Natural killer cell (primary cell): ENCODE measurements at regions not wholly inside any gene's neighbourhood (a gene's known extent, or its start where the extent isn't known, plus 50 kb on each side); places are given as distances from the start of the nearest gene placed in this dataset.

Experiments
- ATAC-seq, 3 donors: fragments of 150-1000 bp in 2 of 3; fragments of 200-7000 bp in 1 of 3; cut with Tn5 transposase; 1 replicate in 1 of 3; 2 replicates in 2 of 3; pipeline ENCODE4 v1.10.0; 2021; ENCODE audit warnings: mild to moderate bottlenecking in 2 of 3, moderate library complexity in 2 of 3
- DNase-seq, 2 donors: peaks; one replicate each; pipeline versions ENCODE4 v3.0.0 to v3.0.0-alpha.2; 2013 to 2021; ENCODE audit warnings: mixed read lengths in 1 of 2
- H3K27ac ChIP-seq: one replicate; pipeline ENCODE4 v1.5.1; 2013; ENCODE audit warnings: mild to moderate bottlenecking, low read length
- H3K27me3 ChIP-seq: one replicate; pipeline ENCODE4 v1.6.1; 2013; ENCODE audit warnings: low read length; ENCODE audit not compliant: control insufficient read depth, insufficient read depth
- H3K36me3 ChIP-seq: one replicate; pipeline ENCODE4 v1.6.1; 2013; ENCODE audit warnings: low read length; ENCODE audit not compliant: control insufficient read depth, insufficient read depth
- H3K4me1 ChIP-seq: one replicate; pipeline ENCODE4 v1.6.1; 2013; ENCODE audit warnings: low read length; ENCODE audit not compliant: control insufficient read depth, insufficient read depth
- H3K4me3 ChIP-seq: one replicate; pipeline ENCODE4 v1.5.1; 2013; ENCODE audit warnings: low read length
- H3K9me3 ChIP-seq: one replicate; pipeline ENCODE4 v1.6.1; 2013; ENCODE audit warnings: low read length; ENCODE audit not compliant: control insufficient read depth, insufficient read depth
- H3K27ac Mint-ChIP-seq, 2 donors: one replicate each; pipeline ENCODE4 v1.8.0; 2022; ENCODE audit warnings: mild to moderate bottlenecking in 2 of 2, mixed read lengths in 2 of 2, moderate library complexity in 1 of 2
- H3K27me3 Mint-ChIP-seq, 2 donors: one replicate each; pipeline ENCODE4 v1.8.0; 2022; ENCODE audit warnings: low read depth in 2 of 2, mixed read lengths in 2 of 2
- H3K36me3 Mint-ChIP-seq: one replicate; pipeline ENCODE4 v1.8.0; 2022; ENCODE audit warnings: mixed read lengths
- H3K4me1 Mint-ChIP-seq, 2 donors: one replicate each; pipeline ENCODE4 v1.8.0; 2022; ENCODE audit warnings: mixed read lengths in 2 of 2
- H3K4me3 Mint-ChIP-seq: one replicate; pipeline ENCODE4 v1.8.0; 2022; ENCODE audit warnings: mild to moderate bottlenecking, moderate library complexity, mixed read lengths
- H3K9me3 Mint-ChIP-seq, 2 donors: one replicate each; pipeline ENCODE4 v1.8.0; 2022; ENCODE audit warnings: mixed read lengths in 2 of 2
- CTCF ChIP-seq: fragments of 200-600 bp; IDR thresholded peaks from one replicate; pipeline ENCODE4 v1.8.0; 2022; ENCODE audit warnings: antibody characterized with exemption
- WGBS: methylation state at CpG from one replicate; pipeline ENCODE4 v1.1.7; 2013; ENCODE audit warnings: missing lambda C conversion rate; ENCODE audit not compliant: insufficient coverage; 5-methylcytosine and 5-hydroxymethylcytosine counted together
- intact Hi-C: fragments of 100-400 bp; cut with micrococcal nuclease; formaldehyde crosslinking; loops from one replicate; pipeline ENCODE4 v1.14.2; 2022

GRCh38 chr6:91240878-91241603, 654.2 kb upstream of the MAP3K7 start:
- Histone ChIP-seq H3K4me1 (no peaks in the 10 kb centered on the region), H3K27ac (no peak overlapping the region), H3K27me3 (no peaks in the 10 kb centered on the region), H3K36me3 (no peaks in the 10 kb centered on the region), H3K4me3 (no peak overlapping the region), H3K9me3 (no peaks in the 10 kb centered on the region)
- Mint-ChIP-seq H3K27ac (no peak overlapping the region), H3K36me3 (no peaks in the 10 kb centered on the region), H3K4me1 (no peaks in the 10 kb centered on the region), H3K27me3 (no peaks in the 10 kb centered on the region), H3K4me3 (no peak overlapping the region), H3K9me3 (peaks cover 3 to 6% of the 10 kb centered on the region in 2 donors)
- 80% methylated on average over 1 of the region's 1 CpG for WGBS
- intact Hi-C loops, result no loop called here
- no peak for DNase-seq
- ATAC-seq, result no peak
- no peak for TF ChIP-seq CTCF

- Mint-ChIP-seq H3K4me1 (no peaks in the 10 kb centered on the region), H3K4me3 (no peak overlapping the region), H3K27me3 (no peaks in the 10 kb centered on the region), H3K27ac (no peak overlapping the region), H3K9me3 (peaks cover 9 to 11% of the 10 kb centered on the region in 2 donors), H3K36me3 (no peaks in the 10 kb centered on the region)
- DNase-seq, result no peak
- H3K9me3 ChIP-seq, result no peaks in the 10 kb centered on the region
- intact Hi-C loops, result no loop called here
- no peaks in the 10 kb centered on the region for H3K4me1 ChIP-seq
- WGBS, result 76% methylated on average over 6 of the region's 7 CpGs
- ATAC-seq, result no peak
- no peaks in the 10 kb centered on the region for H3K36me3 ChIP-seq
- no peak overlapping the region for H3K4me3 ChIP-seq
- TF ChIP-seq CTCF, result no peak
- no peak overlapping the region for H3K27ac ChIP-seq
- H3K27me3 ChIP-seq, result no peaks in the 10 kb centered on the region
These were observed 634.3 kb upstream of the MAP3K7 start for GRCh38 chr6:91221072-91221720.

- peaks cover 14 to 16% of the 10 kb centered on the region in 2 donors for H3K9me3 Mint-ChIP-seq
- ATAC-seq (no peak), DNase-seq (no peak)
- H3K27ac Mint-ChIP-seq, result no peak overlapping the region
- H3K36me3 Mint-ChIP-seq, result no peaks in the 10 kb centered on the region
- Histone ChIP-seq H3K4me1 (no peaks in the 10 kb centered on the region), H3K9me3 (no peaks in the 10 kb centered on the region), H3K4me3 (no peak overlapping the region), H3K27me3 (no peaks in the 10 kb centered on the region), H3K27ac (no peak overlapping the region), H3K36me3 (no peaks in the 10 kb centered on the region)
- no peaks in the 10 kb centered on the region for H3K27me3 Mint-ChIP-seq
- intact Hi-C loops, result no loop called here
- TF ChIP-seq CTCF, result no peak
- H3K4me1 Mint-ChIP-seq, result no peaks in the 10 kb centered on the region
- H3K4me3 Mint-ChIP-seq, result no peak overlapping the region
- WGBS, result 84% methylated on average over 5 of the region's 5 CpGs
These were observed 626.5 kb upstream of the MAP3K7 start for GRCh38 chr6:91213229-91213901.
